GM23338 (cell line): ENCODE measurements at regions not wholly inside any gene's neighbourhood (a gene's known extent, or its start where the extent isn't known, plus 50 kb on each side); places are given as distances from the start of the nearest gene placed in this dataset.

Experiments
- ATAC-seq: fragments of 200-7000 bp; cut with Tn5 transposase; 3 replicates; pipeline ENCODE4 v1.9.1; 2020
- DNase-seq: peaks from one replicate; pipeline ENCODE4 v3.0.0-alpha.2; 2015; ENCODE audit warnings: low spot score
- H2AFZ ChIP-seq: fragments of 200-600 bp; sonication (generic); 2 replicates; pipeline ENCODE4 v1.8.0; 2016; ENCODE audit warnings: antibody characterized with exemption, mild to moderate bottlenecking, moderate library complexity
- H3F3A ChIP-seq: fragments of 200-600 bp; sonication (generic); replicated peaks from 2 replicates; pipeline ENCODE4 v1.8.0; 2017; ENCODE audit warnings: antibody characterized with exemption, mixed run types, low read depth
- H3K27ac ChIP-seq: fragments of 200-600 bp; sonication (generic); 2 replicates; pipeline ENCODE4 v1.6.1; 2016; ENCODE audit warnings: low read depth
- H3K27me3 ChIP-seq: fragments of 200-600 bp; sonication (generic); 2 replicates; pipeline ENCODE4 v1.8.0; 2016; ENCODE audit warnings: mild to moderate bottlenecking, mixed run types, moderate library complexity; ENCODE audit not compliant: insufficient read depth
- H3K36me3 ChIP-seq: fragments of 200-600 bp; sonication (generic); 2 replicates; pipeline ENCODE4 v1.8.0; 2016; ENCODE audit warnings: mild to moderate bottlenecking; ENCODE audit not compliant: insufficient read depth
- H3K4me1 ChIP-seq: fragments of 200-600 bp; sonication (generic); 2 replicates; pipeline ENCODE4 v1.8.0; 2016; ENCODE audit warnings: mild to moderate bottlenecking, moderate library complexity; ENCODE audit not compliant: insufficient read depth
- H3K4me2 ChIP-seq: fragments of 200-600 bp; sonication (generic); 2 replicates; pipeline ENCODE4 v1.7.1; 2017; ENCODE audit warnings: mixed run types
- H3K4me3 ChIP-seq: fragments of 200-600 bp; sonication (generic); 2 replicates; pipeline ENCODE4 v1.6.1; 2016; ENCODE audit warnings: mixed run types
- H3K79me2 ChIP-seq: fragments of 200-600 bp; sonication (generic); replicated peaks from 2 replicates; pipeline ENCODE4 v1.8.0; 2017; ENCODE audit warnings: mild to moderate bottlenecking; ENCODE audit not compliant: insufficient read depth
- H3K9me2 ChIP-seq: fragments of 200-600 bp; sonication (generic); 2 replicates; pipeline ENCODE4 v1.8.0; 2017; ENCODE audit not compliant: insufficient read depth
- H4K20me1 ChIP-seq: fragments of 200-600 bp; sonication (generic); replicated peaks from 2 replicates; pipeline ENCODE4 v1.8.0; 2017; ENCODE audit warnings: mild to moderate bottlenecking; ENCODE audit not compliant: insufficient read depth
- H3K27ac Mint-ChIP-seq: 2 replicates; pipeline ENCODE4 v1.8.0; 2020; ENCODE audit warnings: inconsistent platforms, mild to moderate bottlenecking, moderate library complexity, mixed read lengths
- H3K27me3 Mint-ChIP-seq: 3 replicates; pipeline ENCODE4 v1.8.0; 2022; ENCODE audit warnings: low read depth, mild to moderate bottlenecking, moderate library complexity, mixed read lengths, inconsistent platforms; ENCODE audit not compliant: insufficient read depth, poor library complexity
- H3K36me3 Mint-ChIP-seq: 3 replicates; pipeline ENCODE4 v1.8.0; 2021; ENCODE audit warnings: low read depth, mild to moderate bottlenecking, inconsistent platforms, moderate library complexity, mixed read lengths
- H3K4me1 Mint-ChIP-seq: 3 replicates; pipeline ENCODE4 v1.8.0; 2020; ENCODE audit warnings: mild to moderate bottlenecking, inconsistent platforms, mixed read lengths
- H3K4me3 Mint-ChIP-seq: 3 replicates; pipeline ENCODE4 v1.8.0; 2021; ENCODE audit warnings: moderate library complexity, mild to moderate bottlenecking, inconsistent platforms, mixed read lengths
- H3K9me3 Mint-ChIP-seq: 3 replicates; pipeline ENCODE4 v1.8.0; 2020; ENCODE audit warnings: moderate library complexity, mild to moderate bottlenecking, inconsistent platforms, mixed read lengths
- CTCF ChIP-seq, 2 experiments: fragments of 200-600 bp in 1 of 2; sonication (generic) in 1 of 2; conservative IDR thresholded peaks; 2 replicates each; pipeline versions ENCODE4 v1.5.1 to v1.6.1; 2016 to 2017; ENCODE audit warnings: antibody characterized with exemption in 2 of 2, low read depth in 2 of 2, mild to moderate bottlenecking in 2 of 2, moderate library complexity in 1 of 2
- ETS1 ChIP-seq: IDR thresholded peaks from 2 replicates; pipeline ENCODE4 v1.6.1; 2016; ENCODE audit warnings: antibody characterized with exemption
- EZH2phosphoT487 ChIP-seq: fragments of 200-600 bp; sonication (generic); IDR thresholded peaks from one replicate; pipeline ENCODE4 v1.8.1; 2018; ENCODE audit warnings: antibody characterized with exemption; ENCODE audit not compliant: unreplicated experiment
- JUNB ChIP-seq: IDR thresholded peaks from one replicate; pipeline ENCODE4 v1.6.1; 2016; ENCODE audit warnings: antibody characterized with exemption; ENCODE audit not compliant: unreplicated experiment
- POLR2AphosphoS5 ChIP-seq: IDR thresholded peaks from 2 replicates; pipeline ENCODE4 v1.6.1; 2016; ENCODE audit warnings: antibody characterized with exemption, low read depth
- STAT1 ChIP-seq: IDR thresholded peaks from one replicate; pipeline ENCODE4 v1.6.1; 2016; ENCODE audit warnings: antibody characterized with exemption; ENCODE audit not compliant: unreplicated experiment
- ZNF331 ChIP-seq: fragments of 250-450 bp; sonication (Bioruptor Pico); IDR thresholded peaks from 2 replicates; pipeline ENCODE4 v1.5.0; 2020; ENCODE audit warnings: low read depth, mild to moderate bottlenecking, moderate library complexity
- ZNF462 ChIP-seq: fragments of 250-450 bp; sonication (Bioruptor Pico); IDR thresholded peaks from 2 replicates; pipeline ENCODE4 v1.5.0; 2020; ENCODE audit warnings: mild to moderate bottlenecking, moderate library complexity

DNA sequence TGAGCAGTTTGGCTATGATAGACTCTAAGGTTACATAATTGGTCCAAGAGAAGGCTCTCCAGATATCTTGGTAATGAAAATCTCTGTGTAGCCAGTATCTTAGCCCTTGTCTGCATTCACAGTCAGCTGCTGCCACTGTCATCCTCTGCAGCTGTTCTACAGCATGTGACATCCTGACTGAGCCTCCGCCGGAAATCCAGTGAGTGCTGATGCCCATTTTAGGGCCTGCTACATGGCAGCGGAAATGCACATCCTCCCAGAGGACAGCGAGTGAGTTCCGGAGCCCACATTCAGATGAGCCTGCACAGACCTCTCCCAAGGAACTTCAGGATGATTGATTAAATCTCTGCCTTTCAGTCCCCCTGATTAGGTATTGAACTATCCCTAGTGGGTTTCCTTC is 237.1 kb downstream of the HHIPL2 start:
- DNase-seq (no peak), ATAC-seq (no peak)
- H3K4me1 ChIP-seq: no peaks in the 10 kb centered on the region
- peaks cover 5% of the 10 kb centered on the region; the same call in 1 of the 3 replicates for H3K4me1 Mint-ChIP-seq
- H3K27me3 Mint-ChIP-seq: peaks cover 2% of the 10 kb centered on the region
- H3K9me2 ChIP-seq: peaks cover 12% of the 10 kb centered on the region
- no peaks in the 10 kb centered on the region for H4K20me1 ChIP-seq
- H3F3A ChIP-seq: no peaks in the 10 kb centered on the region
- no peaks in the 10 kb centered on the region; the same call in 2 of the 3 replicates for H3K9me3 Mint-ChIP-seq
- no peaks in the 10 kb centered on the region for H3K36me3 Mint-ChIP-seq
- H3K27me3 ChIP-seq: no peaks in the 10 kb centered on the region
- H3K27ac ChIP-seq: no peak overlapping the region
- no peaks in the 10 kb centered on the region for H3K79me2 ChIP-seq
- no peaks in the 10 kb centered on the region for H3K36me3 ChIP-seq
- no peak overlapping the region for H2AFZ ChIP-seq
- no peak overlapping the region for H3K4me2 ChIP-seq
- no peak overlapping the region for H3K4me3 Mint-ChIP-seq
- no peak overlapping the region for H3K4me3 ChIP-seq
- TF ChIP-seq ZNF462: no peak
- TF ChIP-seq CTCF (conservative IDR thresholded peaks at IDR 0.05; ENCODE audit: low read depth in 2 of 2): no peak
- no peak for TF ChIP-seq POLR2AphosphoS5
- no peak for TF ChIP-seq STAT1
- H3K27ac Mint-ChIP-seq: no peak overlapping the region

- Mint-ChIP-seq H3K36me3 (no peaks in the 10 kb centered on the region), H3K4me3 (no peak overlapping the region), H3K27me3 (peaks cover 2% of the 10 kb centered on the region)
These were observed 240.3 kb downstream of the HHIPL2 start for GRCh38 chr1:222307621-222308020.

More at GRCh38 chr1:222307621-222308020, 240.3 kb downstream of the HHIPL2 start:
- no peaks in the 10 kb centered on the region for H3K36me3 ChIP-seq
- H3K27ac Mint-ChIP-seq: no peak overlapping the region; the same call in 1 of the 2 replicates
- peaks cover 7% of the 10 kb centered on the region; the same call in 1 of the 2 replicates for H3K9me2 ChIP-seq
- ATAC-seq: no peak
- no peak overlapping the region for H3K4me3 ChIP-seq
- no peak for TF ChIP-seq POLR2AphosphoS5
- no peak for TF ChIP-seq JUNB
- no peak for TF ChIP-seq ZNF331 (CRISPR knock-in tag)
- TF ChIP-seq ETS1: no peak
- TF ChIP-seq EZH2phosphoT487: no peak
- H3F3A ChIP-seq: no peaks in the 10 kb centered on the region
- no peak for DNase-seq
- no peaks in the 10 kb centered on the region for H3K27me3 ChIP-seq
- no peaks in the 10 kb centered on the region; the same call in 2 of the 3 replicates for H3K9me3 Mint-ChIP-seq
- peaks cover 5% of the 10 kb centered on the region; the same call in 1 of the 3 replicates for H3K4me1 Mint-ChIP-seq
- no peaks in the 10 kb centered on the region for H3K79me2 ChIP-seq
- no peak overlapping the region for H3K27ac ChIP-seq
- no peak overlapping the region for H3K4me2 ChIP-seq
- no peak overlapping the region; the same call in 1 of the 2 replicates for H2AFZ ChIP-seq
- H3K4me1 ChIP-seq: no peaks in the 10 kb centered on the region
- H4K20me1 ChIP-seq: no peaks in the 10 kb centered on the region
